ENCODE measurements at regions not wholly inside any gene's neighbourhood (a gene's known extent, or its start where the extent isn't known, plus 50 kb on each side); places are given as distances from the start of the nearest gene placed in this dataset.
"Not testable (repeated sequence)": the region's sequence is repeated elsewhere in the genome, so short reads cannot be mapped to it uniquely, and the experiment has no call there.

- no peaks in the 10 kb centered on the region for H3K36me3 Mint-ChIP-seq
- no peak for ATAC-seq
- H3K9me3 Mint-ChIP-seq: no peaks in the 10 kb centered on the region
- peaks cover 5% of the 10 kb centered on the region in 2 donors for H3K27me3 Mint-ChIP-seq
- H3K27ac Mint-ChIP-seq: no peak overlapping the region
- DNase-seq (ENCODE audit: low spot score): no peak
- no peak overlapping the region for H3K4me3 Mint-ChIP-seq
- H3K4me1 Mint-ChIP-seq (ENCODE audit: low read depth in 2 of 2): peaks cover 3% of the 10 kb centered on the region in 2 donors
These were observed 107.6 kb upstream of the RMP24 start for GRCh38 chr18:35864916-35865315.

- no peak for DNase-seq (ENCODE audit: low spot score)
- Mint-ChIP-seq H3K4me3 (no peak overlapping the region), H3K9me3 (peaks cover 8% of the 10 kb centered on the region), H3K27me3 (peaks cover 0 to 7% of the 10 kb centered on the region in 2 donors), H3K4me1 (ENCODE audit: low read depth in 2 of 2) (no peaks in the 10 kb centered on the region), H3K27ac (no peak overlapping the region), H3K36me3 (no peaks in the 10 kb centered on the region)
- ATAC-seq: no peak
These were observed 103.6 kb upstream of the RMP24 start for GRCh38 chr18:35868915-35869314.

DNA sequence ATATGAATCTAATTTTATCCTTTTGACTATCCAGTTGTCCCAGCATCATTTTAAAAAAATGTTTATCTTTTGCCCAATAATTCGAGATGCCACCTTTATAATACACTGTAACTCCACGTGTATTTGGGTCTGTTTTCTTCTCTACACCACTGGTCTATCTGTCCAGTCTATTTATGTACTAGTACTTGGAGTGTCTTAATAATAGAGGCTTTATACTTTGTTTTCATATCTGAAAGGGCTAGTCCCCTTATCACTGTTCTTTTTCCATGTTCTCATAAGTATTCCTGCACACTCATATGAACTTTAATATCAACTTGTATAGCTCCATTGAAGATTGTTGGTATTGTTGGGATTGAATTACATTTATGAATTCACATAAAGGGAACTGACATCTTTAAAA, 101.1 kb upstream of the RMP24 start:
- H3K4me1 Mint-ChIP-seq (ENCODE audit: low read depth in 2 of 2): no peaks in the 10 kb centered on the region
- ATAC-seq (no peak), DNase-seq (ENCODE audit: low spot score) (no peak)
- no peak overlapping the region for H3K27ac Mint-ChIP-seq
- no peak overlapping the region for H3K4me3 Mint-ChIP-seq
- no peaks in the 10 kb centered on the region for H3K36me3 Mint-ChIP-seq
- H3K9me3 Mint-ChIP-seq: peaks cover 8% of the 10 kb centered on the region
- H3K27me3 Mint-ChIP-seq: peaks cover 0 to 7% of the 10 kb centered on the region in 2 donors

DNA sequence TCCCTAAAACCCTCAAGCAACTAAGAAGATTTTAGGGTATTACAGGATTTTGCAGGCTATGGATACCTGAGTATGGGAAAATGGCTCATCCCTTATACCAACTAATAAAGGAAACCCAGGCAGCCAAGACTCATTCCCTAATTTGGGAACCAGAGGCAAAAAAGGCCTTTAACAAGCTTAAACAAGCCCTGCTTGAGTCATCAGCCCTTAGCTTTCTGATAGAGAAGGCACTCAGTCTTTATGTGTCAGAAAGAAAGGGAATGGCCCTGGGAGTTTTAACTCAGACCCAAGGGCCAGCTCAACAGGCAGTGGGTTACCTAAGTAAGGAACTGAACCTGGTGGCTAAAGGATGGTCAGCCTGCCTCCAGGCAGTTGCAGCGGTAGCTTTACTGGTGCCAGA, 96.9 kb upstream of the RMP24 start:
- Mint-ChIP-seq H3K4me3 (no peak overlapping the region), H3K27ac (no peak overlapping the region), H3K36me3 (no peaks in the 10 kb centered on the region), H3K27me3 (peaks cover 0 to 7% of the 10 kb centered on the region in 2 donors), H3K4me1 (ENCODE audit: low read depth in 2 of 2) (no peaks in the 10 kb centered on the region), H3K9me3 (peaks cover 8% of the 10 kb centered on the region)
- DNase-seq (ENCODE audit: low spot score) (no peak), ATAC-seq (no peak)

DNA sequence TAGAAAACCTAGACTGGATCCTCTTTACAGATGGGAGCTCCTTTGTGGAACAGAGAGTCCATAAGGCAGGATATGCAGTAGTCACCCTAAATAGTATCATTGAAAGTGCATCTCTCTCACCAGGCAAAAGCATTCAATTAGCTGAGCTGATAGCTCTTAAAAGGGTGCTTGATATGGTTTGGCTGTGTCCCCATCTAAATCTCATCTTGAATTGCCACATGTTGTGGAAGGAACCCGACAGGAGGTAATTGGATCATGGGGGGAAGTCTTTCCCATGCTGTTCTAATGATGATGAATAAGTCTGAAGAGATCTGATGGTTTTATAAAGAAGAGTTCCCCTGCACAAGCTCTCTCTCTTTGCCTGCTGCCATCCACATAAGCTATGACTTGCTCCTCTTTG, 96.2 kb upstream of the RMP24 start:
- H3K4me1 Mint-ChIP-seq (ENCODE audit: low read depth in 2 of 2): no peaks in the 10 kb centered on the region
- no peak for DNase-seq (ENCODE audit: low spot score)
- H3K4me3 Mint-ChIP-seq: no peak overlapping the region
- H3K27ac Mint-ChIP-seq: no peak overlapping the region
- H3K27me3 Mint-ChIP-seq: peaks cover 0 to 4% of the 10 kb centered on the region in 2 donors
- H3K9me3 Mint-ChIP-seq: peaks cover 8% of the 10 kb centered on the region
- H3K36me3 Mint-ChIP-seq: no peaks in the 10 kb centered on the region
- ATAC-seq: no peak

DNA sequence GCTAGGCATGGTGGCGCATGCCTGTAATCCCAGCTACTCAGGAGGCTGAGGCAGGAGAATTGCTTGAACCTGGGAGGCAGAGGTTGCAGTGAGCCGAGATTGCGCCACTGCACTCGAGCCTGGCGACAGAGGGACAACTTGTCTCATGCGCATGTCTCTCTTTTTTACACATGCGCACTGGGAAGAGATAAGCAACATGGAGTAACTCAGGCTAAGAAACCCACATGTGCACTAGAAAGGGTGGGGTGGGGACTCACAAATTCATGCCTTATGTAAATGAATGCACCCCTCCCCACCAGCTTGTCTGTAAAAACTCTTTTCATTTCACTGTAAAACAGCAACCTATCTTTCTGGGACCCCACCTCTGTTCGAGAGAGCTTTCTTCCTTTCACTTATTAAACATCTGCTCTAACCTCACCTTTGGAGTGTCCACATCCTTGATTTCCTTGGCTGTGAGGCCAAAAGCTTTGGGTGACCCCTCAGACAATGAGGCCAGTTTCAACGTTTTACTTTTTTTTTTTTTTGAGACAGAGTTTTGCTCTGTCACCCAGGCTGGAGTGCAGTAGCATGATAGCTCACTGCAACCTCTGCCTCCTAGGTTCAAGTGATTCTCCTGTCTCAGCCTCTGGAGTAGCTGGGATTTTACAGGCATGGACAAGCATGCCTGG, 91.6 kb upstream of the RMP24 start:
- Mint-ChIP-seq H3K36me3 (no peaks in the 10 kb centered on the region), H3K4me3 (no peak overlapping the region), H3K27ac (no peak overlapping the region), H3K4me1 (ENCODE audit: low read depth in 2 of 2) (no peaks in the 10 kb centered on the region), H3K9me3 (no peaks in the 10 kb centered on the region), H3K27me3 (peaks cover 0 to 2% of the 10 kb centered on the region in 2 donors)
- ATAC-seq (no peak), DNase-seq (ENCODE audit: low spot score) (no peak)

DNA sequence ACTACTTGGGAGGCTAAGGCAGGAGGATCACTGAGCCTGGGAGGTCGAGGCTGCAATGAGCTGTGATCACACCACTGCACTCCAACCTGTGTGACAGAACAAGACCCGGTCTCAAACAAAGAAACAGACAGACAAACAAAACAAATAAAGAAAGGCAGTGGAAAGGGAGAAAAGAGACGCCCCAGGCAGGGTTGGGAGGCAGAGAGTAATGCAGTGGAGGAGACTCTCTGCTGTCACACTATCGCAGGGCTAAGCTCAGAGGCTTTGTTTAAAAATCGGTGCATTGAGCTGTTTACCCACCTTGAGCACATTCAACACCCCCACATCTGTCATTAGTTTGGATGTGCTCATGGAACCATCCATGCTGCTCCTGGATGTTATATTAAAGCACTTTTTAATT, 84.2 kb upstream of the RMP24 start:
- H3K9me3 Mint-ChIP-seq: peaks cover 6% of the 10 kb centered on the region
- no peak for DNase-seq (ENCODE audit: low spot score)
- no peak overlapping the region for H3K27ac Mint-ChIP-seq
- no peaks in the 10 kb centered on the region for H3K4me1 Mint-ChIP-seq (ENCODE audit: low read depth in 2 of 2)
- H3K27me3 Mint-ChIP-seq: peaks cover 12 to 30% of the 10 kb centered on the region in 2 donors
- H3K4me3 Mint-ChIP-seq: no peak overlapping the region
- no peak for ATAC-seq
- H3K36me3 Mint-ChIP-seq: peaks cover 5% of the 10 kb centered on the region

DNA sequence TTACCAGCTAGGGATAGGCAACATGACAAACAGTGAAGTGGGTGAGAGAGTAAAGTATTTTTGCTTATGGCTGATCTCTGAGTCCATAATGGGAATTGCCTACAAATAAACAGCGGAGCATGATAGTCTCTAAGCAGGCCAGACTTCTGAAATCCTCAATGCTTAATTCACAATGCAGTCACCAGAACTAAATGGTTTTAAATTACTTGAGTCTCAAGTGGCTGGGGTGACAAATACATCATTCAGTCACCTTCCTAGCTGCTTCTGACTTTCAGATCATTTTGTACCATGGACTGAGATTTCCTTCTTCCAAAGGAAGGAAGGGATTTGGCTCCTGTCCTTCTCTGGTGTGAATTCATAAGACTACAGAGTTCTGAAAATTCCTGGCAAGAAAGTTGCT, 82.8 kb upstream of the RMP24 start:
- no peak overlapping the region for H3K27ac Mint-ChIP-seq
- peaks cover 5% of the 10 kb centered on the region for H3K36me3 Mint-ChIP-seq
- peaks cover 6% of the 10 kb centered on the region for H3K9me3 Mint-ChIP-seq
- H3K4me1 Mint-ChIP-seq (ENCODE audit: low read depth in 2 of 2): no peaks in the 10 kb centered on the region
- DNase-seq (ENCODE audit: low spot score): no peak
- peaks cover 14 to 35% of the 10 kb centered on the region in 2 donors for H3K27me3 Mint-ChIP-seq
- ATAC-seq: no peak
- no peak overlapping the region for H3K4me3 Mint-ChIP-seq

GRCh38 chr18:35890323-35890722, 82.2 kb upstream of the RMP24 start:
- peaks cover 14 to 35% of the 10 kb centered on the region in 2 donors for H3K27me3 Mint-ChIP-seq
- H3K4me3 Mint-ChIP-seq: no peak overlapping the region
- DNase-seq (ENCODE audit: low spot score) (no peak), ATAC-seq (no peak)
- no peak overlapping the region for H3K27ac Mint-ChIP-seq
- H3K36me3 Mint-ChIP-seq: peaks cover 5% of the 10 kb centered on the region
- peaks cover 6% of the 10 kb centered on the region for H3K9me3 Mint-ChIP-seq
- H3K4me1 Mint-ChIP-seq (ENCODE audit: low read depth in 2 of 2): no peaks in the 10 kb centered on the region

DNA sequence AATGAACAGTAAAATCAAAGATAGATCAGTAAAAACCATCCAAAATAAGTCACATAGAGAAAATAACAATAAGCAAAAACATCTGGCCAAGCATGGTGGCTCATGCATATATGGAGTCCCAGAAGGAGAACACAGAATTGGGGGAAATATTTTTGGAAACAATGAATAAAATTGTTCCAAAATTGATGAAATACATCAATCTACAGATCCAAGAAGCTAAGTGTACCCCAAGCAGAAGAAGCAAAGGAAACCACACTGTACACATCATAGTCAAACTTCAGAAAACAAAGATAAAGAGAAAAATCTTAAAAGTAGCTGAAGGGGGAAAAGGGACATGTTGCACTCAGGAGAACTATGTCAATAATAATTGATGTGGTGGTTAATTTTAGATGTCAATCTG, 80.4 kb upstream of the RMP24 start:
- ATAC-seq (no peak), DNase-seq (ENCODE audit: low spot score) (no peak)
- no peak overlapping the region for H3K4me3 Mint-ChIP-seq
- H3K27me3 Mint-ChIP-seq: peaks cover 11 to 32% of the 10 kb centered on the region in 2 donors
- H3K27ac Mint-ChIP-seq: no peak overlapping the region
- peaks cover 6% of the 10 kb centered on the region for H3K9me3 Mint-ChIP-seq
- peaks cover 5% of the 10 kb centered on the region for H3K36me3 Mint-ChIP-seq
- H3K4me1 Mint-ChIP-seq (ENCODE audit: low read depth in 2 of 2): no peaks in the 10 kb centered on the region

DNA sequence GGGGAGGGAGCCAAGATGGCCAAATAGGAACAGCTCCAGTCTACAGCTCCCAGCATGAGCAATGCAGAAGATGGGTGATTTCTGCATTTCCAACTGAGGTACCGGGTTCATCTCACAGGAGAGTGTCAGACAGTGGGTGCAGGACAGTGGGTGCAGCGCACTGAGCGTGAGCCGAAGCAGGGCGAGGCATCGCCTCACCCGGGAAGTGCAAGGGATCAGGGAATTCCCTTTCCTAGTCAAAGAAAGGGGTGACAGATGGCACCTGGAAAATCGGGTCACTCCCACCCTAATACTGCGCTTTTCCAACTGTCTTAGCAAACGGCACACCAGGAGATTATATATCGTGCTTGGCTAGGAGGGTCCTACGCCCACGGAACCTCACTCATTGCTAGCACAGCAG, 75.0 kb upstream of the RMP24 start:
- H3K4me1 Mint-ChIP-seq (ENCODE audit: low read depth in 2 of 2); H3K27ac Mint-ChIP-seq; DNase-seq (ENCODE audit: low spot score); H3K9me3 Mint-ChIP-seq; H3K4me3 Mint-ChIP-seq; ATAC-seq; H3K36me3 Mint-ChIP-seq: not testable (repeated sequence)
- H3K27me3 Mint-ChIP-seq: peaks cover 13 to 34% of the 10 kb centered on the region in 2 donors

DNA sequence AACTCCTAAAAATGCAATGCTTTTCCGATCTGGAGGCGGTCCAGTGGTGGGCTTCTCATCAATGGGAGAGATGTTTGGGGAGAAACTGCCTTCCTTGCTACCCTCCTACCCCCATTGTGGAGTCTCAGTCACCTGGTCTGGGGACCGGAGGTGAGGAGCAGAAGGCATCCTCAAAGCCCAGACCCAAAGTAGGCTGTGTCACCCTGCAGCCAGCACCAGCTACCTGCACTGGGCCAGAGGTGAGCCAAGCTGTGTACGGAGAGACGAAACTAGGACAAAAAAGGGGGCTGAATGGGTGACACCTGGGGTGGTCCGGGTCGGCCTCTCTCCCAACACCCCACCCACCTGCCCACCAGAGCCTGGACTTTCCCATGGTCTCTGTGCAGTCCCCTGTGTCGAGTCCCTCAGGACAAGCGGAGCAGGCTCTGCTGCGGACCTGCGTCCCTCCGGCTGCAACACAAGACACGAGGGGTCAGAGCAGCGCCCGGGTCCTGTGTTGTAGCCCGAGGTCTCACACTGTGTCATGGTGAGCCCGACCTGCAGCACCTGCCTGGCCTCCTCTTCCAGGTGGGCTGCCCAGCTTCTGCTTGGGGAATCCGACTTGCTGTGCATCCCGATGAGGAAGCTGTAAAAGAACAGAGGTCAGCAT, 68.0 kb upstream of the RMP24 start:
- no peak overlapping the region for H3K27ac Mint-ChIP-seq

GRCh38 chr18:35905436-35905835, 67.0 kb upstream of the RMP24 start:
- no peaks in the 10 kb centered on the region for H3K4me1 Mint-ChIP-seq (ENCODE audit: low read depth in 2 of 2)
- H3K9me3 Mint-ChIP-seq: no peaks in the 10 kb centered on the region
- no peaks in the 10 kb centered on the region for H3K36me3 Mint-ChIP-seq
- no peak overlapping the region for H3K27ac Mint-ChIP-seq
- no peak overlapping the region for H3K4me3 Mint-ChIP-seq
- peaks cover 1 to 4% of the 10 kb centered on the region in 2 donors for H3K27me3 Mint-ChIP-seq
- DNase-seq (ENCODE audit: low spot score): no peak
- ATAC-seq: no peak

More for the DNA sequence above, 68.0 kb upstream of the RMP24 start:
- DNase-seq (ENCODE audit: low spot score) (no peak), ATAC-seq (peak; percentile 31 to 55)
- H3K4me3 Mint-ChIP-seq: no peak overlapping the region
- H3K36me3 Mint-ChIP-seq: no peaks in the 10 kb centered on the region
- peaks cover 6 to 8% of the 10 kb centered on the region in 2 donors for H3K27me3 Mint-ChIP-seq
- H3K4me1 Mint-ChIP-seq (ENCODE audit: low read depth in 2 of 2): no peaks in the 10 kb centered on the region
- no peaks in the 10 kb centered on the region for H3K9me3 Mint-ChIP-seq

GRCh38 chr18:35906291-35906690, 66.2 kb upstream of the RMP24 start:
- H3K9me3 Mint-ChIP-seq; ATAC-seq; H3K27me3 Mint-ChIP-seq; H3K27ac Mint-ChIP-seq; H3K4me1 Mint-ChIP-seq (ENCODE audit: low read depth in 2 of 2); DNase-seq (ENCODE audit: low spot score); H3K4me3 Mint-ChIP-seq; H3K36me3 Mint-ChIP-seq: not testable (repeated sequence)
